MM.1S (cell line): ENCODE measurements at regions not wholly inside any gene's neighbourhood (a gene's known extent, or its start where the extent isn't known, plus 50 kb on each side); places are given as distances from the start of the nearest gene placed in this dataset.

Experiments used
- DNase-seq: peaks from one replicate; pipeline ENCODE4 v3.0.0-alpha.2; 2015
- H2AFZ ChIP-seq: fragments of 300-600 bp; sonication (generic); 2 replicates; pipeline ENCODE4 v1.6.0; 2016; ENCODE audit warnings: antibody characterized with exemption, low read length
- H3F3A ChIP-seq: fragments of 300-600 bp; sonication (generic); 2 replicates; pipeline ENCODE4 v1.6.1; 2016; ENCODE audit warnings: mild to moderate bottlenecking, antibody characterized with exemption, low read length, moderate library complexity, mixed read lengths; ENCODE audit not compliant: insufficient read depth
- H3K27ac ChIP-seq: fragments of 300-600 bp; sonication (generic); 2 replicates; pipeline ENCODE4 v1.5.1; 2016; ENCODE audit warnings: mild to moderate bottlenecking, low read length
- H3K27me3 ChIP-seq: fragments of 300-600 bp; sonication (generic); replicated peaks from 2 replicates; pipeline ENCODE4 v1.6.0; 2016; ENCODE audit warnings: low read length; ENCODE audit not compliant: insufficient read depth
- H3K36me3 ChIP-seq: fragments of 300-600 bp; sonication (generic); replicated peaks from 2 replicates; pipeline ENCODE4 v1.6.1; 2016; ENCODE audit warnings: mild to moderate bottlenecking, low read length, mixed read lengths; ENCODE audit not compliant: insufficient read depth
- H3K4me1 ChIP-seq: fragments of 300-600 bp; sonication (generic); 2 replicates; pipeline ENCODE4 v1.6.1; 2016; ENCODE audit warnings: low read length, mixed read lengths
- H3K4me2 ChIP-seq: fragments of 300-600 bp; sonication (generic); 2 replicates; pipeline ENCODE4 v1.6.0; 2016; ENCODE audit warnings: low read depth, low read length
- H3K4me3 ChIP-seq: fragments of 300-600 bp; sonication (generic); 2 replicates; pipeline ENCODE4 v1.5.1; 2016; ENCODE audit warnings: low read length, mixed read lengths
- H3K79me2 ChIP-seq: fragments of 300-600 bp; sonication (generic); 2 replicates; pipeline ENCODE4 v1.6.1; 2016; ENCODE audit warnings: mixed run types, low read length, mixed read lengths
- H3K9ac ChIP-seq: fragments of 300-600 bp; sonication (generic); 2 replicates; pipeline ENCODE4 v1.6.1; 2016; ENCODE audit warnings: low read length, mixed read lengths
- H3K9me2 ChIP-seq: fragments of 300-600 bp; sonication (generic); replicated peaks from 2 replicates; pipeline ENCODE4 v1.6.1; 2016; ENCODE audit warnings: mild to moderate bottlenecking, low read length, mixed read lengths; ENCODE audit not compliant: insufficient read depth
- H3K9me3 ChIP-seq: fragments of 300-600 bp; sonication (generic); replicated peaks from 2 replicates; pipeline ENCODE4 v1.6.1; 2016; ENCODE audit warnings: mild to moderate bottlenecking, low read length, mixed read lengths; ENCODE audit not compliant: insufficient read depth
- H4K20me1 ChIP-seq: fragments of 300-600 bp; sonication (generic); 2 replicates; pipeline ENCODE4 v1.6.1; 2016; ENCODE audit warnings: mild to moderate bottlenecking, low read length, moderate library complexity, mixed read lengths; ENCODE audit not compliant: insufficient read depth
- CTCF ChIP-seq: fragments of 300-600 bp; sonication (generic); IDR thresholded peaks from 2 replicates; pipeline ENCODE4 v1.5.1; 2016; ENCODE audit warnings: antibody characterized with exemption, low read length, mixed read lengths
- EZH2 ChIP-seq: fragments of 300-600 bp; sonication (generic); optimal IDR thresholded peaks from 2 replicates; pipeline ENCODE3; 2017; ENCODE audit warnings: low read depth, mild to moderate bottlenecking, antibody characterized with exemption, low read length, mixed read lengths
- EZH2phosphoT487 ChIP-seq: fragments of 300-600 bp; sonication (generic); IDR thresholded peaks from 2 replicates; pipeline ENCODE4 v1.6.1; 2018; ENCODE audit warnings: antibody characterized with exemption, low read length

- H3K4me3 ChIP-seq: no peak overlapping the region
- no peak overlapping the region for H3K4me2 ChIP-seq
- no peaks in the 10 kb centered on the region for H3F3A ChIP-seq
- no peaks in the 10 kb centered on the region for H3K9me2 ChIP-seq
- no peak for DNase-seq
- H3K9me3 ChIP-seq: no peaks in the 10 kb centered on the region
- TF ChIP-seq CTCF (no peak), EZH2phosphoT487 (no peak), EZH2 (no peak)
- no peak overlapping the region for H2AFZ ChIP-seq
- no peak overlapping the region for H3K9ac ChIP-seq
- no peaks in the 10 kb centered on the region for H3K4me1 ChIP-seq
- no peaks in the 10 kb centered on the region for H4K20me1 ChIP-seq
- no peaks in the 10 kb centered on the region for H3K79me2 ChIP-seq
- peaks cover 73% of the 10 kb centered on the region for H3K27me3 ChIP-seq
- H3K36me3 ChIP-seq: no peaks in the 10 kb centered on the region
- H3K27ac ChIP-seq: no peak overlapping the region
These were observed 50.0 kb upstream of the TNRC6C start for GRCh38 chr17:77908501-77908900.
